Glutamatergic neuron (in vitro differentiated cells): ENCODE measurements at regions not wholly inside any gene's neighbourhood (a gene's known extent, or its start where the extent isn't known, plus 50 kb on each side); places are given as distances from the start of the nearest gene placed in this dataset.

Source experiments
- DNase-seq: peaks from one replicate; pipeline ENCODE4 v3.0.0; 2022
- H3K27ac Mint-ChIP-seq: one replicate; pipeline ENCODE4 v1.8.0; 2020; ENCODE audit warnings: mild to moderate bottlenecking, mixed read lengths, inconsistent platforms; ENCODE audit not compliant: unreplicated experiment
- H3K27me3 Mint-ChIP-seq: one replicate; pipeline ENCODE4 v1.8.0; 2020; ENCODE audit warnings: mild to moderate bottlenecking, moderate library complexity, mixed read lengths, inconsistent platforms; ENCODE audit not compliant: unreplicated experiment
- H3K36me3 Mint-ChIP-seq: one replicate; pipeline ENCODE4 v1.8.0; 2020; ENCODE audit warnings: mild to moderate bottlenecking, mixed read lengths, inconsistent platforms; ENCODE audit not compliant: unreplicated experiment
- H3K4me1 Mint-ChIP-seq: one replicate; pipeline ENCODE4 v1.8.0; 2020; ENCODE audit warnings: mild to moderate bottlenecking, low read depth, mixed read lengths, inconsistent platforms; ENCODE audit not compliant: unreplicated experiment
- H3K4me3 Mint-ChIP-seq: one replicate; pipeline ENCODE4 v1.8.0; 2020; ENCODE audit warnings: mild to moderate bottlenecking, mixed read lengths, inconsistent platforms; ENCODE audit not compliant: unreplicated experiment
- H3K9me3 Mint-ChIP-seq: one replicate; pipeline ENCODE4 v1.8.0; 2020; ENCODE audit warnings: mild to moderate bottlenecking, moderate library complexity, mixed read lengths, inconsistent platforms; ENCODE audit not compliant: unreplicated experiment
- CTCF ChIP-seq: fragments of 200-600 bp; sonication (generic); IDR thresholded peaks from one replicate; pipeline ENCODE4 v1.5.0; 2021; ENCODE audit not compliant: partially characterized antibody, unreplicated experiment

- peaks cover 2% of the 10 kb centered on the region for H3K4me1 Mint-ChIP-seq
- H3K9me3 Mint-ChIP-seq = no peaks in the 10 kb centered on the region
- H3K36me3 Mint-ChIP-seq = no peaks in the 10 kb centered on the region
- H3K27me3 Mint-ChIP-seq = peaks cover 2% of the 10 kb centered on the region
- no peak overlapping the region for H3K27ac Mint-ChIP-seq
- TF ChIP-seq CTCF = no peak
- no peak overlapping the region for H3K4me3 Mint-ChIP-seq
- DNase-seq = no peak
Observed at GRCh38 chrX:63508668-63509067, 157.5 kb upstream of the SPIN4 start.

- H3K9me3 Mint-ChIP-seq = no peaks in the 10 kb centered on the region
- TF ChIP-seq CTCF = no peak
- H3K4me1 Mint-ChIP-seq = peaks cover 5% of the 10 kb centered on the region
- H3K27ac Mint-ChIP-seq = no peak overlapping the region
- H3K4me3 Mint-ChIP-seq = no peak overlapping the region
- H3K27me3 Mint-ChIP-seq = peaks cover 2% of the 10 kb centered on the region
- no peaks in the 10 kb centered on the region for H3K36me3 Mint-ChIP-seq
- DNase-seq = no peak
Observed at GRCh38 chrX:63506320-63506719, 155.2 kb upstream of the SPIN4 start.

- DNase-seq = no peak
- Mint-ChIP-seq H3K27me3 (peaks cover 2% of the 10 kb centered on the region), H3K36me3 (no peaks in the 10 kb centered on the region), H3K4me1 (peaks cover 5% of the 10 kb centered on the region), H3K9me3 (no peaks in the 10 kb centered on the region), H3K4me3 (no peak overlapping the region), H3K27ac (no peak overlapping the region)
- no peak for TF ChIP-seq CTCF
Observed at GRCh38 chrX:63503541-63503940, 152.4 kb upstream of the SPIN4 start.

- peaks cover 5% of the 10 kb centered on the region for H3K36me3 Mint-ChIP-seq
- H3K4me3 Mint-ChIP-seq = no peak overlapping the region
- TF ChIP-seq CTCF = no peak
- no peak for DNase-seq
- H3K27me3 Mint-ChIP-seq = no peaks in the 10 kb centered on the region
- H3K9me3 Mint-ChIP-seq = no peaks in the 10 kb centered on the region
- H3K4me1 Mint-ChIP-seq = no peaks in the 10 kb centered on the region
- H3K27ac Mint-ChIP-seq = no peak overlapping the region
Observed at GRCh38 chrX:63488546-63489373, 137.6 kb upstream of the SPIN4 start.

GRCh38 chrX:63475200-63475599, 124.1 kb upstream of the SPIN4 start:
- TF ChIP-seq CTCF = no peak
- Mint-ChIP-seq H3K27ac (no peak overlapping the region), H3K36me3 (peaks cover 4% of the 10 kb centered on the region), H3K27me3 (peaks cover 2% of the 10 kb centered on the region), H3K4me3 (no peak overlapping the region), H3K4me1 (no peaks in the 10 kb centered on the region), H3K9me3 (peaks cover 1% of the 10 kb centered on the region)
- DNase-seq = no peak
